Gastrocnemius medialis (tissue), 4 donors: ENCODE measurements at regions not wholly inside any gene's neighbourhood (a gene's known extent, or its start where the extent isn't known, plus 50 kb on each side); places are given as distances from the start of the nearest gene placed in this dataset.

ENCODE experiments used
- CTCF ChIP-seq, 5 experiments: fragments of 450-650 bp in 3 of 5; fragments of 200-600 bp in 2 of 5; sonication (generic) in 2 of 5; IDR thresholded peaks in 4 of 5; conservative IDR thresholded peaks in 1 of 5; 1 replicate in 4 of 5; 2 replicates in 1 of 5; pipeline ENCODE4 v1.5.1; 2016 to 2019; ENCODE audit warnings: antibody characterized with exemption in 5 of 5, mild to moderate bottlenecking in 3 of 5, moderate library complexity in 3 of 5
- POLR2A ChIP-seq, 2 donors: fragments of 450-650 bp; IDR thresholded peaks; one replicate each; pipeline ENCODE4 v1.6.1; 2017; ENCODE audit warnings: antibody characterized with exemption in 2 of 2, mild to moderate bottlenecking in 2 of 2, moderate library complexity in 2 of 2

DNA sequence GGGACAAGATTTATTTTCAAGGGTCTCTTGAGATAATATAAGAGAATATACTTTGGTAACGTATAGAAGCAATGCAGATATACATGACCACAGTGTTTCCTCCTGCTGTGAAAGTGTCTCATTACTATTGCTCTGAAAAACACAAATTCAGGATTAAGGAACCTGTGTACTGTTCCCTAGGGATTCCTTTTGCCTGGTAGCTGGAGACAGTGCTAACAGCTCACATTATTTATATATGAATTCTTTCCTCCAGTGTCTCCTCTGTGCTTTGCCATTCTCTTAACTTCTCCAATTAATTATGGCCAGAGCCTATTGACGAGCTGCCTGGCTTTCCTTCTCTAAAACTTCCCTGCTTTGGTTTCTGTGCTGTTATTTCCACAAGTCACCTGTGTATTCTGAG is 235.4 kb downstream of the OTOL1 start:
- no peak for TF ChIP-seq CTCF (IDR thresholded peaks at IDR 0.05 in 4 of 5, conservative IDR thresholded peaks at IDR 0.05 in 1 of 5)
- TF ChIP-seq POLR2A (IDR thresholded peaks at IDR 0.05), result no peak
